ENCODE measurements at regions not wholly inside any gene's neighbourhood (a gene's known extent, or its start where the extent isn't known, plus 50 kb on each side); places are given as distances from the start of the nearest gene placed in this dataset.

GRCh38 chr22:48690583-48691317 is 1136.9 kb downstream of the BRD1 start:
- no peak for DNase-seq

GRCh38 chr22:48689206-48689605 is 1138.5 kb downstream of the BRD1 start:
- no peak for DNase-seq

GRCh38 chr22:48688366-48688765 is 1139.3 kb downstream of the BRD1 start:
- DNase-seq = no peak

- no peak for DNase-seq
Observed at GRCh38 chr22:48687606-48688005, 1140.1 kb downstream of the BRD1 start.

GRCh38 chr22:48686694-48687302 is 1140.9 kb downstream of the BRD1 start:
- no peak for DNase-seq

GRCh38 chr22:48685767-48686166 is 1141.9 kb downstream of the BRD1 start:
- no peak for DNase-seq

GRCh38 chr22:48683640-48684039 is 1144.0 kb downstream of the BRD1 start:
- DNase-seq = no peak

GRCh38 chr22:48682504-48682903 is 1145.2 kb downstream of the BRD1 start:
- DNase-seq = no peak

GRCh38 chr22:48680601-48681000 is 1147.1 kb downstream of the BRD1 start:
- no peak for DNase-seq

- no peak for DNase-seq
Observed at GRCh38 chr22:48679656-48680555, 1147.8 kb downstream of the BRD1 start.

- DNase-seq = no peak
Observed at GRCh38 chr22:48678171-48679135, 1149.2 kb downstream of the BRD1 start.

GRCh38 chr22:48677621-48678020 is 1150.1 kb downstream of the BRD1 start:
- DNase-seq = no peak

- DNase-seq = no peak
Observed at GRCh38 chr22:48677168-48677520, 1150.5 kb downstream of the BRD1 start.

GRCh38 chr22:48676266-48677167 is 1151.2 kb downstream of the BRD1 start:
- DNase-seq = no peak

GRCh38 chr22:48675830-48676145 is 1151.9 kb downstream of the BRD1 start:
- no peak for DNase-seq

- no peak for DNase-seq
Observed at GRCh38 chr22:48675141-48675829, 1152.4 kb downstream of the BRD1 start.

- DNase-seq = no peak
Observed at GRCh38 chr22:48673806-48674500, 1153.7 kb downstream of the BRD1 start.

- DNase-seq = no peak
Observed at GRCh38 chr22:48672387-48672786, 1155.3 kb downstream of the BRD1 start.

- no peak for DNase-seq
Observed at GRCh38 chr22:48670731-48671130, 1156.9 kb downstream of the BRD1 start.

GRCh38 chr22:48669986-48670716 is 1157.5 kb downstream of the BRD1 start:
- DNase-seq = no peak
